ENCODE measurements at regions not wholly inside any gene's neighbourhood (a gene's known extent, or its start where the extent isn't known, plus 50 kb on each side); places are given as distances from the start of the nearest gene placed in this dataset.

DNA sequence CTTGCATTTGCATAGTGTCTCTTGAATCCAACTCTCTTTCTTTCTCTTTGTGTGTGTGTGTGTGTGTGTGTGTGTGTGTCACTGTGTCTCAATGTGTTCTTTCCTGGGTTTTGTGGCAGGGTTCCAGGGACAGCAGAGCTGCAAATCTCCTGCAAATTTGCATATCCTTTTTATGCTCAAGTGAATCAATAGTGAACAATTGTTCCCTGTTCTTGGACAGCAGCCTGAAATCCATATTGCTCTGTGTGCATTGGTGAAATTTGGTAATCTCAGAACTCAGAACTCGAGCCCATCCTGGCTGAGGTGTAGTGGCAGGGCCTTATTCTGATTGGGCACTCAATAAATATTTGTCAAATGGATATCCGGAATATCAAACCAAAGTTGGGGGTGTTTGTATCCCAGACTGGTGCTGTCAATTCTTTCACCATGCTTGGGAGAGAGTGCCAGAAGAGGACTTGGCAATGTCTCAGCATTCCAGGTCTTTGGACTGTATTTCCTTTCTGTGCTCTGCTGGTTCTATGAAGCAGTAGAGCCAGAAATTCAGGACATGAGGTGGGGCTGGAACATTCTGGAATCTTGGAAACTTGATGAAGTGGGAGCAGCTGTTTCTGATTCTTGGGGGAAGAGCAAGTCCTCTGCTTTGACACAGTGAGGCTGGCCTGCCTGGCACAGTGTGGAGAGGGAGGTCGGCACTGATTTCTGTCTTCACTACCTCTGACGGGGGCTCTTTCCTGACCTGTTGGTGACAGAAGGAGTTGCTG, 380.6 kb upstream of the C2CD4B start:
- DNase-seq (ENCODE audit: low read depth in 2 of 2): no peak

DNA sequence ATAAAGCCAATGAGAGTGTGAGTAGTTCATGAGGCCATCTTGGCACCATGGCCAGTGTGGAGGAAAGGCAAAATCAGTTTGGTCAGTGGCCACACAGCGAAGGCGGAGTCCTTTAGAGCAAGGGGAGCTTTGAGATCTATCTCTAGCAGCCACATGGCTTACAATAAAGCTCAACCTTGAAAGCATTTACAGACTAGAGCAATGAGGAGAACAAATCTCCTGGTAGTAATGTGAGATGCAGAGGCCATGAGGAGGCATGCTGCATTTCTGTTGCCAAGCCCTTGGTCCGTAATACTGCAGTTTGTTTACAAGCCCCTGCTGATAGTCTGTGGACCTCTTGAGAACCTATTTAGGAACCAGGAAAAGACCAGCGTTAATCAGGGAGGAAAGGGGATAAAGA, 381.5 kb upstream of the C2CD4B start:
- DNase-seq (ENCODE audit: low read depth in 2 of 2): no peak

DNA sequence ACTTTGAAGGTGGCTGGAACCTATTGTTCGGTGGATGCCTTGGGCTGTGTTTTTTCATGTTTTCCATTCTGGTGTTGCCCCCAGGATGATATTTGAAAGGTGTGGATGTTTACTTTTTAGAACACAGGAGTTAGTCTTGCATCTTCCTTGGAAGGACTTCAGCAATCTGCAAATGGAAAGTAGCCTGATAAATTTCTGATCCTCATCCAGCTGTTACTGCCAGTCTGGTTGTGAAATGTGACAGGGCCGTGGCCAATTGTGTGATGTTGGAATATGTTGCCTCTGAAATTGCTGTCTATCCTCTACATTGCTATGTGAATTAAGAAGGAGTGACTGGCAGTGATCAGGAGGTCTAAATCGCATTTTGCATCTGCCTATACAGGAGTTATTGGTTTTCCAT, 382.5 kb upstream of the C2CD4B start:
- no peak for DNase-seq (ENCODE audit: low read depth in 2 of 2)

DNA sequence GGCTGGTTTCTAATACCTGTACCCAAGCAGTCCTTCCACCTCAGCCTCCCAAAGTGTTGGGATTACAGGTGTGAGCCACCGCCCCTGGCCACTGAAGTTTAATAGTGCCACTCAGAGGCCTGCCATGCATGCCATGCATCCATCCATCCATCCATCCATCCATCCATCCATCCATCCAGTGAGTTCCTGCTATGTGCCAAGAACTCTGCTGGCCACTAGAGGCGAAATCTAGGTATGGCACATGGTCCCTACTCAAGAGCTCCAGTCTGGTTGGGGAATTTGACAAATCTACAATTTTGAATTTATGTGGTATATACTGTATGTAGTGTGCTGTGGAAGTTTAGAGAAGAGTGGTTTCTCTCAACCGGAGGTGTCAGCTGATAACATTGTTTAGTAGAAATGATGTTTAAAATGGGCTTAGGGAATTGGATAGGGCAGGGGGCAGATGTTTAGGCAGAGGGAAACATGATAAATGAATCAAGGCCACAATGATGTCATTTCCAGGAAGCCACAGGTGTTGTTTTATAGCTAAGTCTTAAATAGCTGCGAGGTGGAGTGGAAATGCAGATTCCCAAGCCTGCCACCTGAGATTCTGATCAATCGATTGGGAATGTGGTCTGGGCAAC, 384.4 kb upstream of the C2CD4B start:
- no peak for DNase-seq (ENCODE audit: low read depth in 2 of 2)

DNA sequence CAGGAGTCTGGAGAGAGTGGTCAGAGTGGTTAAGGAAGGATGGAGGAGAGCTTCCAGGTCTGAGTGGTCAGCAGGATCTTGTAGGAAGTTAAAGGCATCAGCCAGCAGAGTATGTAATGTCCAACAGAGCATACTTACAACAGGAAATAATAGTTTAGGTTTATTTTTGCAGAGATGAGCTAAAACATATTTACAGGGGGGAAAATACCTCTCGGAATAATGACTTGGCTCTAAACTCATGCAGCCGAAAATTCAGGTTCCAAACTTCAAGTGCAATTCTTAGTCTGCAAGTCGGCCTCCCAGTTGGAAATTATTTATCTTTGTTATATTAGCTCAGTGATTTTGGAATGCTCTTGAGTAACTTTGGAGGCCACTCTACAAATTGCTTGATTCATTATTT, 385.0 kb upstream of the C2CD4B start:
- no peak for DNase-seq (ENCODE audit: low read depth in 2 of 2)

DNA sequence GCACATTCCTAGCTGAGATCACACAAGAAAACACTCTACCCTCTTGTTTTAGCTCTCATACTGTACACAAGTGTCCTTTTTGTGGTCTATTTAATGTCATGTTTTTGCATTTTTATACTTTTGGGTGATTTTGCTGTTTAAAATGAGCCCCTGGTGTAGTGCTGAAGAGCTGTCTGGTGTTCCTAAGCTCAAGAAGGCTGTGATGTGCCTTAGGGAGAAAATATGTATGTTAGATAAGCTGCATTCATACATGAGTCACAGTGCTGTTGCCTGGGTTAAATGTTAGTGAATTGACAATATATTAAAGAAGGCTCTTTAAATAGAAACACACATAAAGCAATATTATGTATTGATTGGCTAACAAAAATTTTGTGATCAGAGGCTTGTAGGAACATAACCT, 387.4 kb upstream of the C2CD4B start:
- no peak for DNase-seq (ENCODE audit: low read depth in 2 of 2)

DNA sequence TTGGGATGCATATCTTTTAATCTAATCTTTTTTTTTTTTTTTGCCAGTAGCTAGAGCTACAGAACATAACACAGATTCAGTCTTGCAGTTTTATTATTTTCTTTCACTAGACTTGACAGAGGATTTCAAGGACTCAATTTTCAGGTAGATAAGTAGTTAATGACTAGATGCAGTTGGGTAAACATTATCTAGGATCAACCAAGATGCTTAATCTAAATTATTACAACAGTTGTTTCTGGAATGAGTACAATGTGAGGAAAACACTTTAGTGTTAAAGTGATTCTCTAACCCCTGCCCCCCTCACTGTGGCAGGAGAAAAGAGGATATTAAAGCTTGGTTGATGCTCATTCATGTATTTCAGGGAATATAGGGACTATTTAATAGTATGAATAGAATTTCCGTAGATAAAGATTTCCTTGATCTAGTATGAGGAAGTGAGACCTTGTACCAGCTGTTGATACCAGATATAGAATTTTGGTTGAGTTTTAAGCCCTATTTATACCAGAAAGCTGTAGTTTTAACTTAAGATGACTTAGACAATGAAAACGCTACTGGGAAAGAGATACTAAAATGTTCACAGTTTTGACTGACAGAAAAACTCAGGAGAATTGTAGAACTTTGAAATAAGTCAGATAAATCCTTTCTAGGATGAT, 389.0 kb upstream of the C2CD4B start:
- DNase-seq (ENCODE audit: low read depth in 2 of 2): no peak

DNA sequence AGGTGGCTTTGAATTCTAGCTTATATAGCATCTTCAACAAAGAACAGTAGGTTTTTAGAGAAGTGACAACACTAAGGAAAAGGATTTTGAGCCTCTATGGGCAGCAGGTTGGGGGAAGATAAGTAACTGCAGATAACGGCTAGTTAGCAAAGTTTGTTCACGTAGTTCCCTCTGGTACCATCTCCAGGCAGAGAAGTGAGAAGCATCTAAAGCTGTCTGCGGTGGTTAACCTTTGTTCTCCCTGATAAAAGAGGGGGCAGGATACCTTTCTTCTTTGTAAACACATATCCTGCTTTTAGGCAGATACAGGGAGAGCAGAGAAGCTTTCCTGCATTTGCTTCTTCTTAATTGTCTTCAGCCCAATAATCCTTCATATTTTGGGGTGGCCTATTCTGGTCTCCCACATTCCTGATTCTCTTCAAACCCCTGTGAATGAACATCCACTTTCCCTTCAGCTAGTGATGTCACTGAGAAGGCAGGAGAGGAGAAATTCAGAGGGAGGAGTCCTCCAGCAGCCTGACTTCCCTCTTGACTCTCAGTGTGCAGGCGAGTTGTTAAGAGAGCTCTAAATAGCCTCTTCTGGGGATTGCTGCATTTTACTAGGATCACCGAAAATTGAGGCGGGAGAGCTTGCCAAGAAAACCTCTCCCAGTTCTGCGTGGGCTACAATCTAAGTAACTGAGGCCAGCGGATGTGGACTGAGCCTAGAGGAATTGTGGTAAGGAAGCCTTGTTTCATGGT, 393.7 kb upstream of the C2CD4B start:
- DNase-seq (ENCODE audit: low read depth in 2 of 2): no peak

DNA sequence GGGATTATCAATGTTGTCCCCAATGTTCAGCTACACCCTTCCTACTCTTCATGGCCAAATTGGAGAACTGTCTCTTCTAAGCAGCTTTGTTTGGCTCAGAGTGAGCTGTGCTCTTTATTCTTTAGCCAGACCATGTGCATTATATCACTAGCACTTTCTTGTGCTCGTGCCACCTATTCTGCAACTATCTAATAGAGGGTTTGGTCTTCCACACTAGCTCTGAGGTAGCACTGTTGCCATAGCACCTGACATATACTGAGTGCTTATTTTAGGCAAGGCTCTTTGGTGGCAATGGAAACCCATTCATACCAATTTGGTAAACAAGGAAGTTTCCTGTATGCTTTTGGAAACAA, 394.3 kb upstream of the C2CD4B start:
- DNase-seq (ENCODE audit: low read depth in 2 of 2): no peak

DNA sequence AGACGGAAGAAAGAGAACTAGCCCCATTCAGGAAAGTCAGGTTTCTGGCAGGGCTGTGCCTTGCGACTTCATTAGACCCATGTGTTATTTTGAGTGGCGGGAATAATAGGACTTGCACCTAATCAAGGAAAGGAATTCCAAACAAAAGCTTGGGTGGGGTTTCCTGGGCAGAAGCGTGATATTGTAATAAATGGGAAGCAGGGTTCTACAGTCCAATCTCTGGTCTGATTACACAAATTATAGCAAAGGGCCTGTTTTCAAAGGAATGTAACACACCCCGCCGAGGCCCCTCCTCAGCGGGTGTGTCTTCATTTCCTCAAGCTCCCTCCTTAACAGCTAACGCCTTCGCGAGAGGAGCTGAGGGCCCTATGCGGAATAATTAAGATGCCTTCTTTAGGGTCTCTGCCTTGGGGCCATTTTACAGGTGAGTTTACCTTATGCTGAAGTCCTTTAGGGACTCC, 396.0 kb upstream of the C2CD4B start:
- DNase-seq (ENCODE audit: low read depth in 2 of 2): no peak

DNA sequence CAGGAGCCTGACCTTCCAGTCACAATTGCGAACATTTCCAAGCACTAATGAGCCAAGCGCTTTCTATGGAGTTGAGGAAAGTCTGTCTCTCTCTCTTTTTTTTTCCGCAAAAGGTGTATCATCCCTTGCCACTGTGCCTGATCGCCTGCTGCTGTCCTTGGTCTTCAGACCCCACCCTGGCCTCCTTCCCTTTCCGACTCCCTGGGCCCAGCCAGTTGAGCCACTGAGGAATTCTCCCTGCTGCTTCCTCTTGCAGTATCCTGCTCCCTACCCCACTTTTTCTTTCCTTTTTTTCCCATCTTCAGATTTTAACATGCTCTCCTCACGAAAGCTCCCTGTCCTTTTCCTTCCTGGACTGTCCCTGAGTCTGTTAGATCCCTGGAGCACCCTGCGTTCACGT, 396.5 kb upstream of the C2CD4B start:
- no peak for DNase-seq (ENCODE audit: low read depth in 2 of 2)

DNA sequence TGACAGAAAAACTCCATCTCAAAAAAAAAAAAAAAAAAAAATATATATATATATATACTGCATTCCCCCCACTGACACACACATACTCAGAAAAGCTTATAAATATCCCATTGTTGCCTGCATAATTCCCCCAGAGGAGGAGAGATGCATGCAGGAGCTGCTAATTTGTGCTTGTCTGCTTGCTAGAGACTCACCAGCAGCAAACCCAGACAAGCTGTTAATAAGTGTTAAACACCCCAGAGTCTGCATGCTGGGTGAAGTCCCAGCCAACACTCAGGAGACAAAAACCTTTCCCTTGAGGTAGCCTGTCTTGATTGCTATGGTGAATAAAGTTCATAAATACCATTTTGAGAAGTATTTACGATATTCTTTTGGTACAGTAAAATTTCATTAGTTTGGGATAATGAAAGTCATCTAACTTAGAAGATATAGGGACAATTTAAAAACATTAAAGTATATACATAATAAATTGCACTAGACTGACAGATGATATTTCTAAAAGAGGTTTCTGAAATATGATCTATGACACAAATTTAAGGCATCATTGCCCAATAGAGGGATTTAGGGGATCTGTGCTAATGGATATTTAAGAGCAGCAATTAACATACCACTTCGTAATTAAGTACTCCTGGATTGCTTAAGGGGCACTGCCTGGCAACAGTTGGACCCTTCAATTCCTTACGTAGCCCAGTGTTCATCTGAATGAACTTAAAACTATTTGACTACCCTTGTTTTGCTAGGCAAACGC, 400.0 kb upstream of the C2CD4B start:
- DNase-seq (ENCODE audit: low read depth in 2 of 2): no peak

DNA sequence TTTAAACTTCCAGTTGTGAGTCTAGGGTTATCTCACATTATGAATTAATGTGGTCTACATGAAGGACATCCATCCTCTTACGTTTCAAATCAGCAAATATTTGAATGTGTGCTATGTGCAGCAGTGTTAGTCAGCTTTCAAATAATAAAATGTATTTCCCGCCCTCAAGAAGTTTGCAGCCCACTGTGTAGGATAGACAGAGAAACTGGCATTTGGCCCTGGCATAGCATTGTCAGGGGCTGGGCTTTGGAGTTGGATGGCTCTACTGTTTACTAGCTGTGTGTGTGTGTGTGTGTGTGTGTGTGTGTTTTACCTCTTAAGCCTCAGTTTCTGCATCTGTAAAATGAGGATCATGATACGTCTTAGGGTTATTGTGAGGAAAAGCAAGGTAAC, 400.5 kb upstream of the C2CD4B start:
- DNase-seq (ENCODE audit: low read depth in 2 of 2): no peak

DNA sequence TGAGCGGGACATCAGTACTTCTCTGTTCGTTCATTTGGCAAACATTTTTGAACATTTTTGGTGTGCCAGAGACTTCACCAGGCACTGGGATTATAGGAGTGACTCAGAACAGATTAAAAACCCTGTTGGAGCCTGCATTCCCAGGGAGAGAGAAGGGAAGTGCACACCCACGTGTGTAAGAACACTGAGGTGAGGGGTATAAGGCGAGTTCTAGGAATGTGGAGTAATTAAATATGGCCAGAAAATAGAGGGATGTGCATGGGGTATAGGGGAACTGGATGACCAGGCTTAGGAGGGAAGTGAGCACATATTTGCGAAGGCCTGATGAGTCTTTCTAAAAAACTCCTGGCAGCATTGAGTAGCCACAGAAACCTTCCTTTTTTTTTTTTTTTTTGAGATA, 401.2 kb upstream of the C2CD4B start:
- DNase-seq (ENCODE audit: low read depth in 2 of 2): no peak

DNA sequence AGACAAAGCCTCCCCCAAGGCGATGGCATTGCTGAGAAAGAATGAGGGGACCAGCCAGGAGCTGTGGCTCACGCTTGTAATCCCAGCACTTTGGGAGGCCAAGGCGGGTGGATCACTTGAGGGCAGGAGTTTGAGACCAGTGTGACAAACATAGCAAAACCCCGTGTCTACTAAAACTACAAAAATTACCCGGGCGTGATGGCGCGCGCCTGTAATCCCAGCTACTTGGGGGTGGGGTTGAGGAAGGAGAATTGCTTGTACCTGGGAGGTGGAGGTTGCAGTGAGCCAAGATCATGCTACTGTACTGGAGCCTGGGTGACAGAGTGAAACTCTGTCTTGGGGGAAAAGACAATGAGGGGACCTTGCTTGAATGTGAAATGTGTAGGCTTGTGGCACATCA, 402.4 kb upstream of the C2CD4B start:
- no peak for DNase-seq (ENCODE audit: low read depth in 2 of 2)

DNA sequence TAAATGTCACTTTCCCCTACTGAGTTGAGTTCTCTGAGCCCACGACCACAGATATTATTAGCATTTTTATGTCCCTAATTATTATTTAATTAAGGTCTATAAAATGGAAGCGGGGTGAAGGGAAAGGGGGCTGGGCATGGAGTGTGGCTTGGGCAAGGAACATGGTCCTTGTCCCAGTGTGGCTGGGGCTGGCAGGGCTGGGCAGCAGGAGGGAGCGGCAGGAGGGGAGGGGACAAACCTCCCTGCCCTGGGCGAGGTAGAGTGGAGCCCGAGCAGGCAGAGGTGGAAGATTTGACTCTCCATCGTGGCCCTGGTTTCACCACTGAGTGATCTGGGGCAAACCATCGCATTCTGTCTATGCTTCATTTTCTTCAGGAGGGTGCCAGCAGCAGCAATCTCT, 402.9 kb upstream of the C2CD4B start:
- DNase-seq (ENCODE audit: low read depth in 2 of 2): no peak

DNA sequence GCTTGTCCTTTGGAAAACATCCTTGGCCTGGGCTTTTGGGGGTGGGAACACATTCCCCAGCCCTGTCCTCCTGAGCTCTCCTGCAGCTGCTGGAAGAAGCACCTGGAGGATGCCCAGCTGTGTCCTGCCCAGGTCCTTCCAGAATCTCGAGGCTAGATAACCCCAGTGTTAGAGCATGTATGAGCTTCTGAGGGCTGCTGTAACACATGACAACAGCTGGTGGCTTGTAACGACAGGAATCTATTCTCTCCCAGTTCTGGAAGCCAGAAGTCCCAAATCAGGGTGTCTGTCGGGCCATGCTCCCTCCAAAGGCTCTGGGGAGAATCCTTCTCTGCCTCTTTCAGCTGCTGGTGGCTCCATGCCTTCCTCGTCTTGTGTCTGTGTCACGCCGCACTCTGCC, 403.6 kb upstream of the C2CD4B start:
- DNase-seq (ENCODE audit: low read depth in 2 of 2): no peak

DNA sequence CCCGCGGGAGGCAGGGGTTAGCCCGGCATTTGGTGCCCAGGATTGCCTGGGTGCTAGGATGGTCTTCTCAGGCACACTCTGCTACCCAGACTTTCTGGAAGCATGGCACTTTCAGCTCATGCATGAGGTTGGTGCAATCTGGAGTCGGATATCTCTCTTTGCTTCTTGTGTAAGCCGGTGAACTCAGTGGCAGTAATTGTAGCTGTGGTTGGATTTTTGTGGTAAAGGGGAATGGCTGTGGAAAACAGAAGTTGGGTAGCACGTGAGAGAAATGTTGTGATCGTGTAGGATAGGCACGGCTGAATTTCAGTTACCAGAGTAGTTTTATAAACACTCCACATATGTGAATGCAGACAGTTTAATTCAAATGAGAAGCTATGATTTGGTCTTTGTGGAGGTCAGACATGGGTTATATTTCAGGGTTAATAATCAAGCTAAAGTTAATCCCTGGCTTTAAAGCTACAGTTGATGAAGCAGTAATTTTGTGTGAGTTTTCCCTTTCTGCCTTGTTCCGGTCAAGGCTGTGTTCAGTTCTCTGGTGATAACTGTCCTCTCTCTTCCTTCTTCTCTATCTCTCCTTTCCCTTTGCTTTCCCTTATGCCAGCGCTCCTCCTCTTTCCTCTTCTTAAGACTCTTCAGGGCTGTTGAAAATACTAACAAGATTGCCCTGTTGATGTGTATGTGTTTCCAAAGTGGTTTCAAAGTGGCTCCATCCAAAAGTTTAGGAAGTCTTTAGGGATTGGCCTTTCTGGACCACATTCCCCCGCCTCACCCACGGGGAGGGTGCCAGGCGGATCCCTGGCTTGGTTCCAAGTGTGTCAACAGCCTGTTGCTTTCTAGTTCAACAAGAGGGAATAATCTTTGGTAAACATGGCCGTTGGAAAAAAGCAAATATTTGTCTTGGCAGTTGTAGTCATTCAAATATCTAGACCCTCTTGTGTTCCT, 404.6 kb upstream of the C2CD4B start:
- DNase-seq (ENCODE audit: low read depth in 2 of 2): no peak

DNA sequence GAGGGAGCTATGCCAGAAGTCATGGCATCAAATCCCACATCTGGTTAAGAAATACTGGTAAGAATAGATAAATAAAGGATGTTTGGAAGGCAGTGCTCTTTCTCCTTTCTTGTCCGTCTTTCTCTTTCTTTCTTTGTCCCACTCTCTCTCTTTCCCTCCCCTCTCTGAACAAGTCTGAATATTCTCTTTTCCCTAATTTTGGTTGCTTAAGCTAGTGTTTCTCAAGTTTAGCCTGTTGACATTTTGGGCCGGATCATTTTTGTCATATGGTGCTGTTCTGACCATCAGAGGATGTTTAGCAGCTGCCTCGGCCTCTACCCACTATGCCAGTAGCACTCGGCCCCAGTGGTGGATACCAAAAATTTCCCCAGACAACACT, 405.3 kb upstream of the C2CD4B start:
- no peak for DNase-seq (ENCODE audit: low read depth in 2 of 2)

DNA sequence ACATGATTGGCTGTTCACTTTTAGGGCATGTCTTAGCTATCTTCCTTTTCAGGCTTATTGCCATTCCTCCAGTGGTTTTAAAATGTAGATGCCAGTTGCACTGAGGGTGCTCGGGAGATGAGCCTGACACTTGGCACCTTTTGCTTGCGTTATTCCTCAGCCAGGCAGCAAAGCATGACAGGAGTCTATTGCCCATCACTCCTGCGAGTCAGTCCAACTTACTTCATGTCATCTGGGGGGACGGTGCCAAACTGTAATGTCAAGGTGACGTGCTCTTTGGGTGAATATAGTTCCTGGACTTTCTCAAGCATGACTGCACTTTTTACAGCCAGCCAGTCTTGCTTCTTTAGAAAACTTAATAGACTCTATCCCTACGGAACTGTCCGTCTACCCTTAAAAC, 406.0 kb upstream of the C2CD4B start:
- DNase-seq (ENCODE audit: low read depth in 2 of 2): no peak

DNA sequence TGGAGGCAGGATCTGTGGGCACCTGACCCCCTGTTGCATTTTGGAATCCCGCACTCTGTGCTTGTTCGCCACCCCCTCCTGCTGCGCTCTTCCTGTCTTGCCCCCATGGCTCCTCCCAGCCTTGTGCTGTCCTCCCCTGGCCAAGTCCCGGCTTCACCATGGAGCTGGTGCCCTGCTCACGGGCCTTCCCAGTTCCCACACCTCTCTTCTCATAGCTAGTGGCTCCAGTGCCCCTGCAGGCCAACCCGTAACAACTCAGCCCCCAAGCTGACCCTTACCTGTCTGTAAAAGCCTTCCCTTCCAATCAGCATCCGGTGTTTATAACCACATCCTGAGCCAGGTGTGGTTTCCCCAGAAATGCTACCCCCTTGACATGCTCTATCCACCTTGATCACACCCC, 407.7 kb upstream of the C2CD4B start:
- no peak for DNase-seq (ENCODE audit: low read depth in 2 of 2)

All from stimulated activated CD8-positive, alpha-beta memory T cell treated with anti-CD3 and anti-CD28 coated beads, Interleukin-15, amount 100 ng/mL, for 4 hours (primary cell).